Testis (tissue), 2 donors: ENCODE measurements at regions not wholly inside any gene's neighbourhood (a gene's known extent, or its start where the extent isn't known, plus 50 kb on each side); places are given as distances from the start of the nearest gene placed in this dataset.

Experiments used
- DNase-seq: peaks from one replicate; pipeline ENCODE4 v3.0.0-alpha.2; 2019
- H3K27ac ChIP-seq, 2 donors: fragments of 200-600 bp; sonication (generic); one replicate each; pipeline ENCODE4 v1.5.1; 2019
- H3K27me3 ChIP-seq: fragments of 200-600 bp; sonication (generic); one replicate; pipeline ENCODE4 v1.5.1; 2019
- H3K36me3 ChIP-seq: fragments of 200-600 bp; sonication (generic); one replicate; pipeline ENCODE4 v1.5.1; 2017; ENCODE audit warnings: low read depth; ENCODE audit errors: missing control alignments
- H3K4me1 ChIP-seq: fragments of 200-600 bp; sonication (generic); one replicate; pipeline ENCODE4 v1.5.1; 2019
- H3K4me3 ChIP-seq, 2 donors: fragments of 200-600 bp; sonication (generic); one replicate each; pipeline ENCODE4 v1.5.1; 2017 to 2019
- H3K9me3 ChIP-seq: fragments of 200-600 bp; sonication (generic); one replicate; pipeline ENCODE4 v1.5.1; 2017
- POLR2A ChIP-seq: fragments of 450-650 bp; IDR thresholded peaks from one replicate; pipeline ENCODE4 v1.6.1; 2017; ENCODE audit warnings: antibody characterized with exemption, mild to moderate bottlenecking, moderate library complexity
- WGBS, 2 donors: methylation state at CpG; one replicate each; pipeline ENCODE4 v1.1.5; 2018; 5-methylcytosine and 5-hydroxymethylcytosine counted together
- intact Hi-C: fragments of 100-400 bp; cut with DNase I; formaldehyde crosslinking; loops from one replicate; pipeline ENCODE4 v1.15.1; 2023; ENCODE audit warnings: low total_unique reads
- TF ChIP-seq, protein P1 (sequence below), 3 experiments: fragments of 450-650 bp in 2 of 3; fragments of 200-600 bp in 1 of 3; sonication (generic) in 1 of 3; IDR thresholded peaks; one replicate each; pipeline ENCODE4 v1.5.1; 2016 to 2019; ENCODE audit warnings: antibody characterized with exemption in 3 of 3, mild to moderate bottlenecking in 2 of 3, moderate library complexity in 1 of 3

GRCh38 chr4:102429553-102429952 is 71.6 kb upstream of the NFKB1 start:
- Histone ChIP-seq H3K4me1 (peaks cover 4% of the 10 kb centered on the region), H3K27ac (no peak overlapping the region), H3K27me3 (no peaks in the 10 kb centered on the region), H3K4me3 (no peak overlapping the region), H3K36me3 (no peaks in the 10 kb centered on the region), H3K9me3 (no peaks in the 10 kb centered on the region)
- 52 to 71% methylated on average over 7 of the region's 7 CpGs for WGBS, 2 donors
- TF ChIP-seq POLR2A, result no peak
- TF ChIP-seq, protein P1, sequence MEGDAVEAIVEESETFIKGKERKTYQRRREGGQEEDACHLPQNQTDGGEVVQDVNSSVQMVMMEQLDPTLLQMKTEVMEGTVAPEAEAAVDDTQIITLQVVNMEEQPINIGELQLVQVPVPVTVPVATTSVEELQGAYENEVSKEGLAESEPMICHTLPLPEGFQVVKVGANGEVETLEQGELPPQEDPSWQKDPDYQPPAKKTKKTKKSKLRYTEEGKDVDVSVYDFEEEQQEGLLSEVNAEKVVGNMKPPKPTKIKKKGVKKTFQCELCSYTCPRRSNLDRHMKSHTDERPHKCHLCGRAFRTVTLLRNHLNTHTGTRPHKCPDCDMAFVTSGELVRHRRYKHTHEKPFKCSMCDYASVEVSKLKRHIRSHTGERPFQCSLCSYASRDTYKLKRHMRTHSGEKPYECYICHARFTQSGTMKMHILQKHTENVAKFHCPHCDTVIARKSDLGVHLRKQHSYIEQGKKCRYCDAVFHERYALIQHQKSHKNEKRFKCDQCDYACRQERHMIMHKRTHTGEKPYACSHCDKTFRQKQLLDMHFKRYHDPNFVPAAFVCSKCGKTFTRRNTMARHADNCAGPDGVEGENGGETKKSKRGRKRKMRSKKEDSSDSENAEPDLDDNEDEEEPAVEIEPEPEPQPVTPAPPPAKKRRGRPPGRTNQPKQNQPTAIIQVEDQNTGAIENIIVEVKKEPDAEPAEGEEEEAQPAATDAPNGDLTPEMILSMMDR (IDR thresholded peaks at IDR 0.05), result no peak
- intact Hi-C loops, result no loop called here
- DNase-seq, result no peak

- no peak for DNase-seq
- peak overlapping the region; percentile 64 to 65 for H3K4me3 ChIP-seq
- no peaks in the 10 kb centered on the region for H3K27me3 ChIP-seq
- TF ChIP-seq, protein P1 (IDR thresholded peaks at IDR 0.05), result no peak
- no peak for TF ChIP-seq POLR2A
- H3K36me3 ChIP-seq, result no peaks in the 10 kb centered on the region
- peaks cover 4% of the 10 kb centered on the region for H3K4me1 ChIP-seq
- H3K27ac ChIP-seq, result peak overlapping the region in 1 of 2 donors; percentile 75
- intact Hi-C loops, result no loop called here
- WGBS, 2 donors, result 5 to 9% methylated on average over 2 of the region's 2 CpGs
- no peaks in the 10 kb centered on the region for H3K9me3 ChIP-seq
These were observed 70.7 kb upstream of the NFKB1 start for GRCh38 chr4:102430461-102430910.

DNA sequence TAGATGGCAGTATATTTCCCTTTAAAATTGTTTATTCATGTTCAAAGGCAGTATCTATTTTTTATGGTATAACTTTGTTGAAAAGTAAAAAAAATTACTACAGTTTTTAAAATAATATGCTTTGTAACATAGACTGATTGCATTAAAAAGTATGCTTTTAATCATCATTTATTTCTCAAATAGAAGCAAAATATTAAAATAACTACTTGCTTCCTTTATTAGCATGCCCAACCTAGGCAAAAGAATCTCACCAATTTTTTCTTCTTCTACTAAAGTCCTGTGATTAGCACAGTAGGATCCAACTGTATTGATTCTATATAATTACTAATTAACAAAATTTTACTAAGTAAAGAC is 69.6 kb upstream of the NFKB1 start:
- DNase-seq, result no peak
- Histone ChIP-seq H3K4me3 (peak overlapping the region; percentile 64 to 65), H3K27ac (peak overlapping the region in 1 of 2 donors; percentile 75), H3K4me1 (peaks cover 4% of the 10 kb centered on the region), H3K36me3 (no peaks in the 10 kb centered on the region), H3K9me3 (no peaks in the 10 kb centered on the region), H3K27me3 (no peaks in the 10 kb centered on the region)
- TF ChIP-seq POLR2A, result no peak
- TF ChIP-seq, protein P1 (IDR thresholded peaks at IDR 0.05), result peak in 1 of 3 experiments; percentile 7
- intact Hi-C loops, result no loop called here

DNA sequence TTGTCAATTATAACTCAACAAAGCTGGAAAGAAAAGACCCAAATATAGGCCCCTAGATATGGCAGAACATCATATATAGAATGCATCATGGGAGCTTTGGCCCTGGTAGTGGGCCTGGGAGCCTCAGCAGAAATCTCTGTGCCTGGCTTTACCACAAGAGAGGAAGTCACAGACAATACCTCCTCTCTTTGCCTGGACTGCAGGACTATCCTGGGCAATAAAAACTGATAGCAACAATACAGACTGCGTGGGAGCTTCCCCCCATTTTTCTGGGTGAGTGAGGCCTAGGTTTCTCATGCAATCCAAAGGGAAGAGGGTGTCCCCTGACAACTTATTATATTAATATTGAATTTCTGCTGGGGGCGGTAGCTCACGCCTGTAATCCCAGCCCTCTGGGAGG is 64.0 kb upstream of the NFKB1 start:
- peaks cover 8% of the 10 kb centered on the region for H3K4me1 ChIP-seq
- no peaks in the 10 kb centered on the region for H3K27me3 ChIP-seq
- TF ChIP-seq, protein P1 (IDR thresholded peaks at IDR 0.05), result no peak
- TF ChIP-seq POLR2A, result no peak
- 57 to 89% methylated on average over 3 of the region's 3 CpGs for WGBS, 2 donors
- no peak for DNase-seq
- H3K27ac ChIP-seq, result no peak overlapping the region
- intact Hi-C loops, result no loop called here
- H3K4me3 ChIP-seq, result no peak overlapping the region
- no peaks in the 10 kb centered on the region for H3K36me3 ChIP-seq
- H3K9me3 ChIP-seq, result no peaks in the 10 kb centered on the region

DNA sequence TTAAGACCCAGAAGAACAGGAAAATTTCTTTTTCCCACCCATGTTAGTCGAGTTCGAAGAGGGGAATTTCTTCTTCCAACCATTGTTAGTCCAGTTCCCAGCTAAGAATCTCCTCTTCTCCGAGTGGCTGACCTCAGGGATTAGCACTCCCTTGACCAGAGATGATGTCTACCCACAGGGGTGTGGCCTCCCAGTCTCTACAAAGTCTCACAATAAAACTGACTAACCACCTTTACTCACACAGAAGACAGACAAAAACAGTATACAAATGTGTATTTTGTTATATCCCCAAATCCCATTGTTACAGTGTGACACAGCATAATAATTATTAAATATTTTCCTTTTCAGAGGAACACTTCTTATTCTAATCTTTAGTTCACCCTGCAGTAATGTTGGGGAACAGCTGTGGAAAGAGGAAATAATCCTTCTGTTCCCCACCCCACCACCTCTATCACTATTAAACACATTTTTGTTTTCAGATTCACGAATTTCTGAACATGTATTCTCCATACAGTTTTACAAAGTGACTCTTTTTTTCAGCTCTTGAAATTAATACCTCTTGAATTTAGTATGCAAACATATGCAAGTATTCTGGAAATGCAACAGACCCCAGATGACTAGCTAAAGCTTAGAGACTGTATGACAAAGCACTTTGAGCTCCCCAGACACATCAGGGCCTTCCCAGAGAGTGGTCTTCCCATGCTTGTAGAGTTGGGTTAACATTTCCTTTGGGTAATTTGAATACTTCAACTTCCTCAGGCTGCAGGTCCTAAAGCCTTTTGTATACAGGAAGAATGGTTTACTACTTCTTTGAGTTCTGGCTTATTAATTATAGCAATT is 62.5 kb upstream of the NFKB1 start:
- TF ChIP-seq POLR2A, result no peak
- intact Hi-C loops, result no loop called here
- DNase-seq, result no peak
- H3K9me3 ChIP-seq, result no peaks in the 10 kb centered on the region
- H3K27ac ChIP-seq, result peak overlapping the region in 1 of 2 donors; percentile 12
- H3K27me3 ChIP-seq, result no peaks in the 10 kb centered on the region
- peaks cover 8% of the 10 kb centered on the region for H3K4me1 ChIP-seq
- 74 to 76% methylated on average over 4 of the region's 4 CpGs for WGBS, 2 donors
- no peak overlapping the region for H3K4me3 ChIP-seq
- H3K36me3 ChIP-seq, result no peaks in the 10 kb centered on the region
